ENCODE measurements at regions not wholly inside any gene's neighbourhood (a gene's known extent, or its start where the extent isn't known, plus 50 kb on each side); places are given as distances from the start of the nearest gene placed in this dataset.

- no peak for TF ChIP-seq CTCF (IDR thresholded peaks at IDR 0.05)
- no peak for TF ChIP-seq POLR2AphosphoS5 (IDR thresholded peaks at IDR 0.05; ENCODE audit: insufficient read depth in 1 of 2, low read depth in 1 of 2)
- TF ChIP-seq POLR2A (IDR thresholded peaks at IDR 0.05), result no peak
Observed at GRCh38 chr4:156596706-156597329, 374.8 kb downstream of the PDGFC start.
